GM19351 (cell line): ENCODE measurements at regions not wholly inside any gene's neighbourhood (a gene's known extent, or its start where the extent isn't known, plus 50 kb on each side); places are given as distances from the start of the nearest gene placed in this dataset.

Source experiments
- ATAC-seq: cut with Tn5 transposase; IDR thresholded peaks from one replicate; pipeline ENCODE4 v1.9.1; 2021; ENCODE audit warnings: mild to moderate bottlenecking, moderate library complexity; ENCODE audit not compliant: unreplicated experiment

DNA sequence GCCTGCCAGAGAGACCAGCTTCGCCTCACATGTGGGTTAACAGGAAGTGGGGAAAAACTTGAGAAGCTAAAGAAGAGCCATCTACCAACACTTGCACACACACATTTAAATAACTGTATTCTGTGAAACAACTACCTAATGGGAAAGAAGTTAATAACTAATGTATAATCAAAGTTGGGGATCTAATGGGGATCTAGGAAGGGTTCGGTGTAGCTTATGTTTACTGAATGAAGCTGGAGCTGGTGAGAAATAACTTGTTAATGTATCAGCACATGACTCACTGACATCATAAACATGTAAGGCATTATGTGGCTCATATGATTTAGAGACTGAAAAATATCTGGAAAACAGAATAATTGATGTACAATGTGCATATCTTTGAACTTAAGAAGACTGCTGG, 421.3 kb upstream of the NXPH2 start:
- ATAC-seq = no peak

DNA sequence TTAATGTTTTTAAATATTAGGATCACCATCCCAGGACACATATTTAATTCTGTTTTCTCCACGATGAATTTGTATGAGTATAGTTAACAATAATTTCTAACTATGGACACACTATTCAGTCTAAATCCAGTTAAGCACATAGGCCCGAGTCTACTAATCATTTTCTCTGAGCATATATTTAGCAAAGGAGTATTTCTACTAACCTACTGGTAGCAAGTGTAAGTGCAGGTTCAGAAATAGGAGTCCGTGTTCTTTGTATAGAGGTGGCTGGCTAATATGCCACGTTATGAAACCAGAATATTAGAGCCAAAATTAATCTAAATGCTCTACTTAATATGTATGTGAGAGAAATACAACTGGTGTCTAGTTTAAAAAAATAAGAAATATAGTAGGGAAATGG, 416.6 kb upstream of the NXPH2 start:
- ATAC-seq = no peak

DNA sequence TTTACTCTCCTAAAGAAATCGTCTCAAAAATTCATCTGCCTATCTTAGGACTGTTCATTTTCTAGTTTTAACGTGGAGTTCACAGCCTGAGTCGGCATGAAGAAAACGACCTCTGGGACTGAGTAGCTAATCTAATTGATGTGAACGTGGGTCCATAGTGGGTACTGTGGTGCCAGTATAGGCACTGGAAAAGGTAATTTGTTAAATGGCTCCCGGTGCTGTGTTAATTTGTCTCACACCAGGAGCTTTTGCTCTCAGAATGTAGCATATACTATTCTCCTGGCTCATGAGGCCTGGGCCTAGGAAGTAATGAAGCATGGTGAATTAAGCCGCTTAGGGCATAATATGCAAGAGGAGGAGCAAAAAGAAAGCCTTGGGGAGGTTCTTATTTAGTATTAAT, 414.4 kb upstream of the NXPH2 start:
- no peak for ATAC-seq

DNA sequence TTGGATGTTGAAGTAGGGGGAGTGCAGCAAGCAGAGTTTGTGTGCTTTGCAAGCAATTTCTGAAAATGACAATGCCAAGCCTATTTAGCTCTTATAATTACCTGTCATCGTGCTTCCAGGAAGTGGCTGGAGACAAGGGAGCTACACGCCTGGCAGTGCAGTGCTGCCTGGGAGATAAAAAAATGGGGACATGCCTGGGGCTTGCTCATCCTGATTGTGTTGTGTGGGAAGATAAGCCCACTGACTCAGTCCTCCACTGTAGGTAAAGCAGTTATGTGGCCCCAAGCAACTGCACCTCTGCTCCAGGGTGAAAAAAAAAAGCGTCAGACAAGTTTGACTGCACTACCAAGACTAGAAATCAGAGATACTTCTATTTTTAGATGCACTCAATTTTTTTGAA, 396.9 kb upstream of the NXPH2 start:
- ATAC-seq = no peak

DNA sequence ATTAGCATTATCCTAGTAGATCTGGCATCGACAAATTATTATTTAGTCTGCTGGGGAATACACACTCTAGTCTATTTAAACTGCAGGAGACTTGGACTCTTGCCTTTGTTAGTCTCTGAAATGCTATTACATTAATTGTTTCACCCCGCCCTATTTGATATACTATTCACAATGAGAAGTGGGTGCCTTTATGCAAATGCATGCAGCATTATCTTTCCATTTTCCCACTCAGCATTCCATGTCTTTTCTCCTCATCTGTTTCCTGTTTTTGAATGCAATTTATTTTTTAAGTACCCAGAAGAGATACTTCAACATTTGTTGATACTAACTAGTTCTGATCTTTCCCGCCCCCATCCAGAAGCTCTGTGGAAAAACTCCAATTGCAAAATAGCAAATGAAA, 395.3 kb upstream of the NXPH2 start:
- no peak for ATAC-seq

DNA sequence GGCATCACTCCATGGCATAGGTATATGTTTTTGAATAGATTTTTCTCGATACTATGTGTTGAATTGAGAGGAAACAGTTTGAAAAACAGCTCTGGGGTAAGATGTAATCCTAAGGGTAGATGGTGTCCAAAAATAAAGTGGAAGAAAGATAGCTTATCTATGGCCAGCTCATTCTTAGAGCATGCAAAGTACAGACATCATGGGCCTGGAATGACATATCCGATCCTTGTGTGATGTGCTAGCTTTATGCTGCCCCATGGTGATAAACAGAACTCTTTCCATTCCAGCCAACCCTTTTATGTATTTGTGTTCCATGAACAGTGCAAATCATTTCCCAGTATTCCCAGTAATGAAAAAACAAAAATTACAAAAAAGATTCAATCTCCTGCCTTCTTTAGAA, 390.2 kb upstream of the NXPH2 start:
- ATAC-seq = no peak

DNA sequence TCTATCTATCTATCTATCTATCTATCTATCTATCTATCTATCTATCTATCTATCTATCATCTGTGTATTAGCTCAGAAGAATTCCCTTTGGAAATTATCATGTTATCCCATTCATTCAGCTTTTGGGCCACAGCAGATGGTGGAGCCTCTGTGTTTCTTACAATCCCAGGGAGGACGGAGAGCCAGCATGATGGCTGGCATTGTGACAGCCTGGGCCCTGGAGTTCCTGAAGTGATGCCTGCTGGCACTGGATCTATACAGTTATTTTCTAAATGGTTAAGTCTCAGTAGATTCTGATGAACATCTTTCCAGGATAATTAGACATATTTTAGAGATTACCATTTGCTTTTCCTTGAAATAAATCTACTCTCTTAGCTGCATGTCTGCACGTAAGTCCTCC, 385.4 kb upstream of the NXPH2 start:
- ATAC-seq = no peak

DNA sequence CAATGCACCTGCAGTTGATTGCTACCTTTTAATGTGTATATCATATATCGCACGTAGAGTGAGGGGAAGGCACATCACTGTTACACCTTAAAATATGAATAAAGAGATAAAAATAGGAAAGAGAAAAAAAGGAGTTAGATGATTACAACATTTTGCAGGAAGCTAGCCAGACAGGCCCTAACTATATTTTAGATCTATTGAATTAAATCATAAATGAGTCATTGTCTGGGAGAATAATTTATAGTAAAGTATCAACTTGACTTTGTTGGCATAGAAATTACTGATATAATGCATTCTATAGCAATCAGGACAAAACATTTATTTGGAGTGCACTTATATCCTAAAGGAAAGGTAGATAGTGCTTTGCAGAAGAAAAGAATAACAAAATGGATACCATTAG, 384.9 kb upstream of the NXPH2 start:
- ATAC-seq = no peak

DNA sequence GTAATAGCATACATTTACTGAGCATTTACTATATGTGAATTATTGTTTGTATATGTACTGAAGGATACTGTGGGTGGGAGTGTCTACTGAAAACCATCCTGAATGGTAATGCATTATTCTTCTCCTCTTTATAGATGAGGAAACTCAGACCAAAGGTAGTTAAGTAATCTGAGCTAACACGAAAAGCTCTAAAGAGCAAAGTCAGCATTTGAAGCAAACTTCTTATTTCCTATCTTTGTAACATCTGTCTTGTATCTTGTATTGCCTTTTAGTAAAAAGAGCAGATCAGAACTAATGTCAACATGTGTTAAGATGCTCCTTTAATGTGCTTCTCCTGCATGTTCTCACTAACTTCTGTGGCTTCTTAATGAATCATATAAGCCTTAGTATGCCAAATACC, 382.8 kb upstream of the NXPH2 start:
- ATAC-seq = no peak

DNA sequence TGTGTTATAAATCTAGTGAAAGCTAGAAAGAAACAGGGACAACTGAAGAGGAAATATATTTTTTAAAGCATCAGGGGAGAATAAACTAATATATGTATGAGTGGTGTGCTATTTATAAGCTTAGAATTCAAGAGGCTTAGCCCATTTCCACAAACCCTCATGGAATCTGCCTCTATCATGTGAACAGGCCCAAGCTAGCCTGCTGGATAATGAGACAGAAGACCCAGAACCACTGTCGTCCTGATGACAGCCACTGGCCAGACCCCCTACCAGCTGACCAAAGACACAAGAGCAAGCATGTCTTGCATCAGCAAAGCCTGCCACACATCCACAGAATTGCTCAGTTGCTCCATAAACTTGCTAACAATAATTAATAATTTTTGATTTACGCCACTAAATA, 382.3 kb upstream of the NXPH2 start:
- ATAC-seq = no peak

DNA sequence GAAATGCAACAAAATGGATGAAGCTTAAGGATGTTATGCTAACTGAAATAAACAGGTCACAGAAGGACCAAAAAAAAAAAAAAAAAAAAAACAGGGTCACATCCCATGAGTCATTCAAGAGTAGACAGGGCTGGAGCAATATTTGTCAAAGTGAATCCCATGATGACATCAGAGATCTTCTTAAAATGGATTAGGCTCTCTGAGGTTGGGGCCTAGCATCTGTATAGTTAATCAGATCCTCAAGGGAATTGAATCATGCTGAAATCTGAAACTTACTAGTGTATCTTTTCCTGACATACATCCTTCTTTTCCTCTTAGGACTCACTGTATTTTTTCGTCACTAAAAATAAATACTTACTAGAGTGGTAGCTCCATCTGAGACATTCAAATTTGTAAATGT, 380.6 kb upstream of the NXPH2 start:
- ATAC-seq = no peak

DNA sequence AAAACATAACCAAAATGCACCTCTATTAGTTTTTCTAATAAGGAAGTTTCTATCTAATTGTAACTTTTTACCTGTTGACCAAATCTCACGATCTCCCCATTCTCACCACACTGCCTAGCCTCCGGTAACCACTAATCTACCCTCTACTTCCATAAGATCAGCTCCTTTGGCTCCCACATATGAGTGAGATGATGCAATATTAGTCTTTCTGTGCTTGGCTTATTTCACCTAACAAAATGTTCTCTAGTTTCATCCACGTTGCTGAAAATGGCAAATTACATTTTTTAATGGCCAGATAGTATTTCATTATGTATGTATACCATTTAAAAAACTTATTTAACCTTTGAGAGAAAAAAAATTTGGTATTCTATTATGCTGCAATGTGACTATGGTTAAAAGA, 379.0 kb upstream of the NXPH2 start:
- ATAC-seq = no peak

DNA sequence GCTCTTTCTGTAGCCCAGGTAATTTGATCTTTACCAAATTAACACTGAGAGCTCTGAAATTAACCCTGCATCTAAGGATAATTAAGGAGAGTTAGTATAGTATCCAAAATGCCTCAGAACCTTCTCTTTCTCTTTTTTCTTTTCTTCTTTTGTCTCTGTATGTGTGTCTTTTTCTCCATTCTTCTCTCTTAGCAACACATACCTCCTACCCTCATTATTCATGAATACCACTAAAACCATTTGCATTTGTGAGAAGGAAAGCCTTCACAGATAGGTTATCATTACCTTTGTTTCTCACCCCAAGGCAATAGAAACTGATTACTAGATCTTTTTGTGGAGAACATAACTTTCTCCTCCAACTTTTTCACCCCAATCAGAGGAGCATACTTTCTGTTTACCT, 376.5 kb upstream of the NXPH2 start:
- ATAC-seq = no peak

DNA sequence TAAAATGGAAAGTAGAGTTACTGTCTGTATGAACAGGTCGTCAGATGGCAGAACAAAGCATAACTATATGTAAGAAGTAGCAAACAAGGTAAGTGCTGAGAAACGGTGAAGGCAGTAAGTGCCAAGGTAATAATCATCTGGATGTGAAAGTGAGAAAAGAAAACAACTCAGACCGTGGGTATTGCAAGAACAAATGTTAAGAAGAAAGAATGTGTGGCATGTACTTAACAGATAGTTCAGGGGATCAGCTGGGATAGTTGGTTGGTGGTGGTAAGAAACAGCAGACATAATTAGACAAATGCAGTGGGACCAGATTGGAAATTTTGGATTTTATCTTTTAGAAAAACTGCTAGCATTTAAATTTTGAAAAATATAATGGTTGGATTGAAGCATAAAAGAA, 375.8 kb upstream of the NXPH2 start:
- ATAC-seq = no peak

DNA sequence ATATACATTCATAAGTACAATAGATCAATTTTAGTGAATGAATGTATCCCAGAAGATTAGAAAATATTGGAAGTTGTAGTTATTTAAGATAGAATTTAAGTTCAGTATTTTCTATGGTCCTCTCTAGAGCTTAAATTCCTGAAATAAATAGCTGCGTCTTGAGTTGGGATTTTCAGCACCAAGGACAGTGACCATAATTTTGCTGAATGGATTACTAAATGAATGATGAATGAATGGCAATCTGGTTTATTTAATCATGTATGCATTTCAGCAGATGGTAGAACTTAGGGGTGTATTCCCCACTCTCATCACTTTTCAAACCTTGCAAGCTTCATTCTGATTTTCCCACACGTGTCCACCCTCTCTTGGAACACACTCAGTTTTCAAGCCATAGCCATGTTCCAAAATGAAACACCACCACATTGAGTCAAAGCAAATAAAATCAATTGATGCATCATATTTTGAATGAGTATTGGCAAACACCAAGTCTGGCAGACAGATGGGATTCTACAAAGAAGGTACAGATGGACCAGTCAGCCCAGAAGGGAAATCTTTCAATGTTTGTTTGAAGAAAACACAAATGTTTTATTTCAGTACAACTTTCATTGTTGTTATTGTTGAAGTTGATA, 362.2 kb upstream of the NXPH2 start:
- no peak for ATAC-seq

DNA sequence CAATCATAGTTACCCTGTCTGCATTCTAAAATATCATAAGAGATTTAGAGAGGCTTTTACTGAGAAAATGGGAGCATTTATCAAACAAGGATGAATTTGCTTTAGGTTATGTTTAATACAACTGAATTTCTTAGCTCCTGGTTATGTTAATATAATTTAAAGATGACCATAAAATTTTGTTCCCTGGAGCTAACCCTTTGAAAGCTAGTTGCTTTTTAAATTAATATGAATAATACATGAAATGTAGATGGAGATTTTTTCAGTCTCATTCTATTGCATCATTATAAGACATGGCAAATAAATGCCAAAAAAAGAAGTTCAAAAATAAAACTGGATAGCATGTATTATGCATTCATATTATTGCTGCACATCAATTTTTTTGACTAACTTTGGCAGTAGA, 344.1 kb upstream of the NXPH2 start:
- no peak for ATAC-seq

DNA sequence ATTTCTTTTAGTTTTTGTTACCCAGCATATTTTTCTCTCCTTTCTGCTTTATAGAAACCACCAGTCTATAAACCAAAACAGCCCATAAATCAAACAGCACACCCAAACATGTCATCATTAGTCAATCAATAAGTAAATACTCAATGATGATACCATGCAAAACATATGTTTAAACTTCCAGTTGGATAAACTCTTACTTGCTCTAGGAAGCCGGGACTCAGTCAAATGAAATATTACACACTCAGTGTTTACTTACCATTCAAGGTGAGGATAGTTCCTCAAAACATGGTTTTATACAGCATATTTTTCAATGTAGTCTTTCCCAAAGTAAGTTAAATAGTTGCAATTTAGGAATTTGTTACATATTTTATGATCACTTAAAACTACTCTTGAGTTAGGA, 343.6 kb upstream of the NXPH2 start:
- ATAC-seq = no peak

DNA sequence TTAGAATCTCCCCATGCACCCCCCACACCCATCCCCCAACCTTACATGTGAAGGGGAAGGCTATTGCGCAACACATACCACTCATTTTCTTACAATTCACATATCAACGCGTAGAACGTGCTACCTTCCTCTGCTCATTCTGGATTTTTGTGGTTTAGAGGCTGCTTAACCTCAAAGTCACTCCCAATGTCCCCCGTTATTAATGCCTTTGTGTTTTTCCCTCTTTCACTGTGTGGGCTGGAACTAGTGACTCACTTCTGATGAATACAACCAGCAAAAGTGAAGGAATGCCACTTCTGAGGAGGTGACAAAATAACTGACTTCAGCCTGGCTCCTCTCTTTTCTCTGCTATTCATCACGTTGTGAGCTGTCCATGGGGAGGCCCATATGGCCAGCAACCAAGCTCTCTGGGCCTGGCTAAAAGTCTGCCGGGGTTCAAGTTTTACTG, 342.5 kb upstream of the NXPH2 start:
- no peak for ATAC-seq

DNA sequence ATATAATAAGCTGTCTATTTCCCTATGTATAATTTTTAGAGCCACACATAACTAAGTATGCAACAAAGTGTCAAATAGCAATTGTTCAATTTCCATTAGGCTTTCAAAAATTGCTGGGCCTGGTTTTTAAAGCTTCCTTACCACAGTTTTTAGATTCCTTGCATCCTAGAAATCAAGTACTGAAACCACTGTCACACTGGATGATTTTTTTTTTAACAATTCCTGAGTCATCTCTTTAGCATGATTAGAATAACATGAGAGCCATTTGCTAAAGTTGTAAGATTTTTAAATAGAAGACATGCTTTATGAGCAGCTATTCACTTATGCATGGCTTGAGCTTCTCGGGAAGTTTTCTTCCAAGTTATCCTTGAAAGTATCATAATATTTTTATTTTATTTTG, 319.5 kb upstream of the NXPH2 start:
- no peak for ATAC-seq

DNA sequence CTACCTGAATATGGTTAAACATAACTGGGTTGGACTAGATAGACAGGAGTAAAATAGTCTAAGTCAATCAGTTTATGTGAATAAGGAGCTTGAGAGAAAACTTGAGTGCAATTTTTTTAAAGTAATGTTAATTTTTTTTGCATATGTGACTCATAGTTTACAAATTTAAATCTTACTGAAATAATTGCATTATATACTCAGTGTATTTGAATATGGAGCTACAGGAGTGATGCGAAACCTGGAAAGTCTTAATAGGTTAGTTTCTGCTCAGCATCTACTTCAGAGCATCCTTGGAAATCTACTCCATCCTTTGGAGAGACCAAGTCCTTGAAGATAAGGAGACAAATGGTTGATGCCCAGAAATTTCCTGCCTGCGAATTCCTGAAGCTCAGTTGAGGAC, 318.8 kb upstream of the NXPH2 start:
- ATAC-seq = no peak

DNA sequence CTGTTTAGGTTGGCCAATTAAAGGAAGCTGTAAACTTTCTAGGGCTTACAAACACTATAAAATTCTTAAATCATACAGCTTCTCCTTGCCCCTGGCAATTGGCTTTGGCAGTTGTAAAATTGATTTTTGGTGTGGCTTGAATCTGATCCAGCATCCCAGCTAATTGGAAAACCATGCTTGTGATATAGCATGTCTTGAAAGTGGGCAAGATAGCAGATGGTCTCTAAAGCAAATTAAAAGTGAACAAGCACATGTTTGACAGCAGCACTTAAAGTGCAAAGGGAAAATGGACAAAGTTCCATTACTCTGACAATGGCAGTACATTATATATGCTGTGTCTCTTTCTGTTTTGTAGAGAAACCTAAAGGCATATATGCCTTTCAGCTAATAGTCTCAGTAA, 302.9 kb upstream of the NXPH2 start:
- ATAC-seq = no peak

DNA sequence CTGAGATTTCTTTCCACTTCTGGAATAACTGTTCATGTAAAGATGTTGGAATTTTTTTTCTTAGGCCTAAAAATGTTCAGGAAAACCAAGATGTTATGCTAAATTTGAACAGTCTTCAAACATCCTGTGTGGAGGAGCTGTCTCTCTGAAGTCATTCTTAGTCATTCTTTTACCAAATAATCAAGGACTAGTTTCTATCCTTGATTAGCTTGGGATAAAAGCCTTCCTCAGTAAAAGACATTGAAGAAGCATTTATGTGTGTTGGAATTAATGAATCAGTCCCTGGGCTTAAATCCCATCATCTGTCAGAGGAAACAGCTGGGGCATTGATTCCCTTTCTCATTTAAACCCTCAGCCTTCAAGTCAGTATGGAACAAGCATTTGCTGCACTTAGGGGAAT, 300.1 kb upstream of the NXPH2 start:
- no peak for ATAC-seq

DNA sequence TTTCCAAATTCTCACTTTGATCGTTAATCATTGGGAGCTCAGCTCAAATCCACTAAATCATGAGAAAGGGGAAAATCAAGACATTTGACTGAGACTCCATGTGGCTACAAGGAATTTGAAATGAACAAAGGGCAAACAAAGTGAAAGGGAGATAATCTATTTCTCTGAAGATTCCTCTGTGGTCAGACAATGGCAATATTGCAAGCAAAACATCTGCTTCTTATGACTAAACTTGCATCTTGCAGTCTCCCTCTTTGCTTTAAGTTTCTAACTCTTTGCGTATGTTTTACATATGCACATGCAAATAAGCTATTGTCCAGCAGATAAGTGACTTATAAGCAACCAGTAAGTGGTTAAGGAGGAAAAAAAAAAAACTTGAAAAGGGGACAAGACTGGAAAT, 299.1 kb upstream of the NXPH2 start:
- ATAC-seq = no peak

DNA sequence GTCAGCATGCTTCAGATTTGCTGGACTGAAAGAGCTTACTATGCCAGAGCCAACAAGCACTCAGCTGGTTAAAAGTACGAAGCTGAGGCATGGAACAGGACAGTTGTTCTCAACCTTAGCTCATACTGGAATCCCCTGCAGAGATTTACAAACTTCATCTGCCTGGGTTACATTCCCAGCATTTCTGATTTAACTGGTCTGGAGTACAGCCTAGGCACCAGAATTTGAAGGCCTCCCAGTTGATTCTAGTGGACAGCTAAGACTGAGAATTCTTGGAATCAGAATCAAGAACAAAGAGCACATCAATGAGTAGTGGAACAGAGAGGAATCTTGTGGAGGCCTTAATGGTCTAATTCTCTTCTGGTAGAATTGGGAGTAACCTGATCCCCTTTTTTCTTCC, 298.2 kb upstream of the NXPH2 start:
- ATAC-seq = no peak
